ENCODE measurements at regions not wholly inside any gene's neighbourhood (a gene's known extent, or its start where the extent isn't known, plus 50 kb on each side); places are given as distances from the start of the nearest gene placed in this dataset.

- TF ChIP-seq, protein P1, sequence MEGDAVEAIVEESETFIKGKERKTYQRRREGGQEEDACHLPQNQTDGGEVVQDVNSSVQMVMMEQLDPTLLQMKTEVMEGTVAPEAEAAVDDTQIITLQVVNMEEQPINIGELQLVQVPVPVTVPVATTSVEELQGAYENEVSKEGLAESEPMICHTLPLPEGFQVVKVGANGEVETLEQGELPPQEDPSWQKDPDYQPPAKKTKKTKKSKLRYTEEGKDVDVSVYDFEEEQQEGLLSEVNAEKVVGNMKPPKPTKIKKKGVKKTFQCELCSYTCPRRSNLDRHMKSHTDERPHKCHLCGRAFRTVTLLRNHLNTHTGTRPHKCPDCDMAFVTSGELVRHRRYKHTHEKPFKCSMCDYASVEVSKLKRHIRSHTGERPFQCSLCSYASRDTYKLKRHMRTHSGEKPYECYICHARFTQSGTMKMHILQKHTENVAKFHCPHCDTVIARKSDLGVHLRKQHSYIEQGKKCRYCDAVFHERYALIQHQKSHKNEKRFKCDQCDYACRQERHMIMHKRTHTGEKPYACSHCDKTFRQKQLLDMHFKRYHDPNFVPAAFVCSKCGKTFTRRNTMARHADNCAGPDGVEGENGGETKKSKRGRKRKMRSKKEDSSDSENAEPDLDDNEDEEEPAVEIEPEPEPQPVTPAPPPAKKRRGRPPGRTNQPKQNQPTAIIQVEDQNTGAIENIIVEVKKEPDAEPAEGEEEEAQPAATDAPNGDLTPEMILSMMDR (IDR thresholded peaks at IDR 0.05; ENCODE audit: low read length): no peak
- TF ChIP-seq EZH2phosphoT487 (IDR thresholded peaks at IDR 0.05; ENCODE audit: low read length): no peak
These were observed 69.3 kb upstream of the PLPPR1 start for GRCh38 chr9:100959226-100959625.
